ENCODE measurements at regions not wholly inside any gene's neighbourhood (a gene's known extent, or its start where the extent isn't known, plus 50 kb on each side); places are given as distances from the start of the nearest gene placed in this dataset.

DNA sequence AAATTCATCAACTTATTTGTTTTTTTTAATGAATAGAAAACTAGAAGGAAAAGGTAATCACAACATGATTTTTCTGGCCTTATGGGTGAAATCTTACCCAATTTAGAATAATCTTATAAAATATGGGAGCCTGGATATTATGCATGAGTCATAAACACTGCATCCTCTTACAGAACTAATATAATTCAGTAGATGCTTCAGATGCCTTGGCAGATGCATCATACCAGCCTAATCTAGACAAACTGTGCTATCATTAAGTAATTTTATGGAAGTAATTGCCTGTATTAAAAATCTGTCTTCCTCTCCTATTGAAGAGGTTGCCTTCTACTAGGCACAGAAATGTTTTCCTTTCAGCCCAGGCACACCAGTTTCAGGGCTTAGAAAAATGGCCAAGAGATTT, 2384.6 kb upstream of the WWC1 start:
- DNase-seq, result no peak

DNA sequence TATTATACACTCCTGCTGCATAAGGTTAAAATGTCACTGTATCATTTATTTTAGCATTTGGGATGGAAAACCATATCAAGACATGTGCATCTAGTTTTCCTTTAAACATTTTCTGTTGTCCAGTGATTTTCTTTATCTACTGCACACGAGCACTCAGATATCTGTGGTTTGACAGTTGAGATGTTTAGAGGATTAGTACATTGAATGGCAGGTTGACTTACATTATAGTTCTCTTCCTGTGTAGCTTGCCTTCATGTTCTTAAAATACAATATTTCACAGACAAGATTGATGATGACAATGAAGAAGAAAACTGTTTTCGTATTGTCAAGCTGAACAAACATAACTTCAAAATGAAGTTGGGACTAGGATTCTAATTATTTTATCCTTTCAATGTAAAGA, 2378.4 kb upstream of the WWC1 start:
- no peak for DNase-seq

DNA sequence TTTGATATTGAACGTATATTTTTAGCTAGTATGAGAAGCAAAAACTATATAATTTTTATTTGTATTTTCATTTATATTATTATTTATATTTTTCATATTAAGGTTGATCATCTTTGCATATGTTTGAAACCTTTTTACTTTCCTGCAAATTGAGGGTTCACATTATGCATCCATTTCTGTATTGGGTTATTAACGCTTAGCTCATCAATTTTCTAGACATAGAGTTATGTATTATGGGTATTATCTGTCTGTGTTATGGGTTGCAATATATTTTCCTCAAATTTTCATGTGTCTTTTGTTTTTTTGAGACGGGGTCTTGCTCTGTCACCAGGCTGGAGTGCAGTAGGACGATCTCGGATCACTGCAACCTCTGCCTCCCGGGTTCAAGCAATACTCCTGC, 2377.0 kb upstream of the WWC1 start:
- no peak for DNase-seq

DNA sequence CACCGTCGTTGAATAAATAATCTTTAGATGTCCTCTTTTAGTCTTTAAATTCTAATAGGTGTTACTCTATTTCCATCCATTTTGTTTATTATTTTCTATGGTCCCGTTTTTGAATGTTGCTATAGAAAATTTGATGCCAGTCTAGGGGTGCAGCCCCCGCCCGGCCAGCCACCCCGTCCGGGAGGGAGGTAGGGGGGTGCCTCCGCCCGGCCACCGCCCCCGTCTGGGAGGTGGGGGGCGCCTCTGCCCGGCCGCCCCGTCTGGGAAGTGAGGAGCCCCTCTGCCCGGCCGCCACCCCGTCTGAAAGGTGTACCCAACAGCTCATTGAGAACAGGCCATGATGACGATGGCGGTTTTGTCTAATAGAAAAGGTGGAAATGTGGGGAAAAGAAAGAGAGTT, 2372.2 kb upstream of the WWC1 start:
- DNase-seq, result no peak

DNA sequence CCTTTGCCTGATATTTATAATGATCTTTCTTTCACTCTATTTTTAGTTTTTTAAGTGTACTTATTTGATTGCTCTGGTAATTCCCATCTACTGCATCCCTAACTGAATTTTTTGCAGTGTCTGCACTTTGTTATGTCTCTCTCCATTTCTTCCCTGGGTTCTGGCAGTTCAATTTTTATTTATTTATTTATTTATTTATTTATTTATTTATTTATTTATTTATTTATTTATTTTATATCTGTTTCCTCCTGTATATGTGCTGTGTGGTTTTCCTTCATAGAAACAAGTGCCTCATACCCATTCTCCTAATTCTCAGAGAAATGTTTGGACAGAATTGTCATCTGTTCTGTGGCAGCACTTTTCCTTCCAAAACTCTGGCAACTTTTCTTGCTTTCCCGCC, 2370.8 kb upstream of the WWC1 start:
- no peak for DNase-seq

DNA sequence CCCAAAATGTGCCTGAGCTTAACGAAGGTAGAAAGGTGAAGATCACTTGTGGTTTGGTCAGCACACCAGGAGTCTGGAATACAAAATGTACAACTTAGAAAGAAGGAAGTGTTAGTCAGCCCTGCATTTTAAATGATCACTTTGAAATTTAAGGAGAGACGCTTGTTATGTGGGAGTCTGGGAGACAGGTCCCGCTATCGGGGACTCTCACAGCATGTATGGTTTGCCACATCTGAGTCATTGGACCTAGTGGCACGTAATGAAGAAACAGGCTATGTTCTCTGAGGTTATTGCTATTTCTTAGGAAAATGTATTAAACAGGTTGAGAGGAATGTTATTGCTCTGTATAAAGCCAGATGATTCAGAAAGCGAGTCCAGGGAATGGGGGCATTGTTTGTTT, 2362.5 kb upstream of the WWC1 start:
- DNase-seq, result no peak

DNA sequence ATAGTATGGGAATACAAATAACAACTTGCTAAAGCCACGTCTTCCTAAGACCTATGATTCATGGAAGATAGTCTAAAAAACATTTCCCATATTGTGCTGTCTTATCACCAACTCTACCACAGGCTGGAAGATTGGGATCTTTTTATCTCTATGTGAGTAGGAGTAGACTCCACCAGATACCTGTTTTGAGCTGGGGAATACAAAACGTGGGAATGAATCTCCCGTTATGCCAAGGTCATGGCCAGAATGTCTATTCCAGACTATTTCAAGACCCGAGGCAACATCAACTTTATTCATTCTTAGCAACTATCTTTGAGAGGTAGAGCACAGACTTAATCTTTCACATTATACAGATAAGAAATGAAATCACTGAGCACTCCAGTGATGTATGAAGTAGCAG, 2350.9 kb upstream of the WWC1 start:
- DNase-seq, result no peak

DNA sequence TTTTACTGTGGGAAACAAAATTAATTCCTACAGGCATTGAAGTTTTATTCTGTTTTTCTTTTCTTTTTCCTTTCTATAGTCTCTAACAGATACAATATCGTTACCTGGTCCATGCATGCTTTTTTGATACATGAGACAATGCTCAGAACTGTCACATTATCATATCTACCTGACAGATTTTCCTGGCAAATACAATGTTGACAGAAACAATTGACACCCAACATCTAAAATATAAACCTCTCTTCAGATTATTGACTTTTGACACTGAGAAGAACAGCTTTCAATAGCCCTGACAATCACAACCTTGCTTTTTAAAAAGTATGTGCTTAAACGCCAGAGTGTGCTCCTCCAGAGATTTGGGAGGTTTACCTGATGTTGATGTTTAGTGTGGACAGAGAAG, 2334.6 kb upstream of the WWC1 start:
- DNase-seq, result no peak

DNA sequence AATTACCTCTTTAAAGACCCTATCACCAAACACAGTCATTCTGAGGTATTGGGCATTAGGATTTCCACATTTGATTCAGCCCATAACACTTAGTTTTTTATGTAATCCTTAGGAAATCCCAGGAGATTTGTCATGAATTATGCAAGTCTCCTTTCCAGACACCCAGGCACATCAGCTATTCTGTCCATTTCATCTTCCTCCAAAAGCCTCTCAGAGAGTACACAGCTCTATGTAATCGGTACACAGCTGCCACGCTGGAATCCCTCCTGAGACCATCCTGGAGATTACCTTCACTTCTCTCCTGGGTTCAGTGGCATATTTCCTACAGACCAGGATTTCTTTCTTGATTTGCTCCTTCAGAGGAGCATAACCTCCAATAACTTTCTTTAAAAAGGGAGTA, 2309.8 kb upstream of the WWC1 start:
- DNase-seq, result no peak

DNA sequence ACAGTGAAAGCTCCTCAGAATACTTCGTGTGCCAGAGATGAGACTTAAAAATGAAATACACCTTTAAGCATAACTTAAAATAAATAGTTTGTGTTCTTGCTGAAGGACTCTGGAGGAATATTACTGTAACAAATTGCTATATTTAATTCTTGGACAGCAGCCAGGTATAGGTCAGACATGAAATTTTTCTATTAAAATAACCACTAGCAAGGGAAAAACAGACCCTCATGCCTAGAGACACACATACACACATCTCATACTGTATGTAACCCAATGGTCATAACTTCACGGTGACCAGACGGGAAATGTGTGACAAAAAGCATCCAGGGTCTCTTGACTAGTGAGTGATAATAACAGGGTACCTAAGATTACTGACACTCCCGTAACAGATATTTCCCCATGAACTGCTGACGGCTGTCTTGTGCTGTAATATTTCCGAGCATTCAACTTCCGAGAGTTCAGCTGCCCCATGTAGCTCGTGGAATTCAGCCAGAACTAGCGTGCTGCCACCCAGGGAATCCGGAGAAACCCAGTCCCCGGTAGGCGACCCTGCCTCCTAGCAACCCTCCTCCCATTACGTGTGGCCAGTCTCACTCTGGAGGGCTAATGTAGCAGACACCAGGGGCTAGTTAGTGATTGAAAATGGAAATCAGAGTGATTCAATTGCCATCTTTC, 2295.1 kb upstream of the WWC1 start:
- no peak for DNase-seq

DNA sequence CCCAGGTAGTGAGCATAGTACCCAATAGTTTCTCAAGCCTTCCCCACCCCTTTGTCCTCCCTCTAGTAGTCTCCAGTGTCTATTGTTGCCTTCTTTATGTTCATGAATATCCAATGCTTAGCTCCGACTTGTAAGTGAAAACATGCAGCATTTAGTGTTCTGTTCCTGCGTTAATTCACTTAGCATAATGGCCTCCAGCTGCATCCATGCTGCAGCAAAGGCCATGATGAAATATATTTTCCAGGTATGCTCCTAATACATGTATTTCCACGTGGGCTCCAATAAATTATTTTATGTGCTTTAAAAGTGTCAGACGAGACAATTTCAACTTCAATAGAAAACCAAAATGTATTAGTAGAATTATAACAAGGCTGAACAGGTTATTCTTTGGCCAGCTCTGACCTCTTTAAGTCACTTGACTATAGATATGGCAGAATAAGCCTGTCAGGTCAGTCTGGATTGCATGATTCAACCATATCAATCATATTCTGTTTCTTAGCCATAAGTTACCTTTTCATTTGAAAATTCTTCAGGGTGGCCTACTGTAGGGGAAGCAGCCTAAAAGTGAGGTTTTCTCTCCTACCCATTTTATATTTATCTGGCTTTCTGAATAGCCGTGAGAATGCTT, 2291.6 kb upstream of the WWC1 start:
- DNase-seq, result no peak

DNA sequence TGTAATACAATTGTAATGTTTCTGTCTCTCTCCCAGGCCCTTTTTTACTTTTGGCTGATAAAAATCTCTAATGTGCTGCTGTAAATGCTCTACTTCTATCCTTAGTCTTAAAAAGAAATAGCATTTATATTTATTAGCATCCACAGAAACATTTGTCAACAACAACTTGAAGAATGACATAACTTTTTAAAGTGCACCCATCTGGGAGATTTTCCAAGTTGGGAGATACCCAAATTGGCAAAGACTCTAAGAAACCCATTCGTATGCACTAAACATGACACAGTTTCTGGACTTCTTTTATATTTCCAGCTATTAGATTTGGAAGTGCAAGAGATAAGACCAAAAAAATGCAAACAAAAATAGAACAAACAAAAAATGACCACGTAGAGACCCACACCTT, 2287.4 kb upstream of the WWC1 start:
- DNase-seq, result no peak

DNA sequence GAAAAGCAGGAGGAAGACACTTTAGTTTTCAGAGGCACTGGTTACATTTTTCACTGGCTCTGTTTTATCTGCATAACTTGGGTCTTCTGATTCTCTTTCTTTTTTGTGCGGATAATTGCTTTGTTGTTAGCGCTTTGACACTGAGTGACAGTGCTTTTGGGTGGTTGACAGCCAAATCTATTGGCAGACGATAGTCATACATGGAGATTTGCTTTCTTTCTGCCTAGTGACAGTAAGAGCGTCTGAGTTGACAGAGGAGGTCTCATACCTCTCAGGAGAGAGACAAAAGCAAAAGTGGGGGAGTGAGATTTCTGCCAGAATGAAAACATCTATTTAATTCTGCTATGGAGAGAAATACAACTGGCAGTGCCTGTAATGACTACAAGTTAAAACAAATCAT, 2278.0 kb upstream of the WWC1 start:
- DNase-seq, result no peak

DNA sequence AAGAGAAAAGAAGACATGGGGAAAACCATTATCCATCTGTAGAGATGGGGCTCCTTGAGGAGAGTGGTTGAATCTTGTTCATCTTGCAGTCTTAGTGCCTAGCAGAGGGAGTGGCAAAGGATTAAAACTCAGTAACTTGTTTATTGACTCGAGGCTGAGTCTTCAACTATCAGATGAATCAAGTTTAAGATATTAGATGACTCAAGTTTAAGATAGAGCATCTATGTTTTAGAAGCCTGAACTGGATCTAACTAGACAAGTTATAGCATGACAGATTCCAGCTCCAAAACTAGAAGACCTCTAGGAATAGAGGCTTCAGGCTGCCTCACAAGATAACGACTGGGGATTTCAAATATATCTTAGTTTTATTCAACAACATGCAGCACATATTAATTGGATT, 2277.2 kb upstream of the WWC1 start:
- DNase-seq, result no peak

DNA sequence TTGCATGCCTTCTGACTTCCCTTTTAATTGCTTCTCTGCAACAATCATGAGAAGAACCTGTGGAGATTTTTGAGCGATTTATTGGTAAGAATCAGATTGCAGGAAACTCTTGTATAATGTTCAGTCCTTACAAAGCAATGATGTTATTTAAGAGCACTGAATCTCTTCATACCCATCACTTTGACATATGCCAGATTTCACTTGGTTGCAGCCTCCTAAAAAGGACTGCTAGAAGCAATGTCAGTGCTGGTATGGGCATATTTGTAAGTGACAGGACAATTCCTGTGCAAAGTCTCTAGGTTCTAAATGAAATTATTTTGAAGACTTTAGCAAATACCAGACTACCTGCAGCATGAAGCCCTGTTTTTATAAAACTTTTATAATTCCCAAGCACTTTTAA, 2272.7 kb upstream of the WWC1 start:
- DNase-seq, result no peak

DNA sequence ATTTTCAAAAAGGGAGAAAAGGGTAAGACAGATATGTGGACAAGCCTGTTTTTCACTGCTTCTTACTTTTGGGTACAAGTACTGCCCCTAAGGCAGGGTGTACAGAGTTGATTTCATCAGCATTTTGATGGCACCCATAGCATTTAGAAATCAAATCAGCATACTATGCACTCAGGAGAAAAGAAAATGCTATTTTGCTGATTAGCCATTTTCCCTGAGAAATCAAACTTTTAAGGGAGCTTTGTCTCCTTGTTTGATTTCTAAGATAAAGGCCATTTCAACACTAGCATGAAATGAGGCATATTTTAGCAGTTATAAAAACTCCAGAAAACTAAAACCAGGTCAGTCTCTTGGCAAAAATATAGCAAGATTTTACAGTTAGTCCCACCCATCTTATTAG, 2269.4 kb upstream of the WWC1 start:
- no peak for DNase-seq

DNA sequence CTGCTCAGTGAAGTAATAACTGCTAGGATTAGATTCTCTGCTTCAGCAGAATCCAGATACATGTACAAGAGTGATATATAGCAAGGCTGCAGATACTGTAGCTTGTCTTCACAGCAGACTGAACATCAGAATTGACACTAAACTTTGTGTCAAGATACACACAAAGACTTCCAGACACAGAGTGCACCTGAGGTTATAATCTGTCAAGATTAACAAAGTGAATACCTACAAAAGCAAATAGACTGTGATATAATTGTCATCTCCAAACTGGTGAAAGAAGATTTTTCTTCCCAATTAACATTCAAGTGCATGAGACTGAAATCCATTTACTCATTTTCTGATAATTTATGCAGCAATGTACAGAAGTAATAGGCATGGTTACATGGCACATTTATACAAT, 2266.5 kb upstream of the WWC1 start:
- no peak for DNase-seq

DNA sequence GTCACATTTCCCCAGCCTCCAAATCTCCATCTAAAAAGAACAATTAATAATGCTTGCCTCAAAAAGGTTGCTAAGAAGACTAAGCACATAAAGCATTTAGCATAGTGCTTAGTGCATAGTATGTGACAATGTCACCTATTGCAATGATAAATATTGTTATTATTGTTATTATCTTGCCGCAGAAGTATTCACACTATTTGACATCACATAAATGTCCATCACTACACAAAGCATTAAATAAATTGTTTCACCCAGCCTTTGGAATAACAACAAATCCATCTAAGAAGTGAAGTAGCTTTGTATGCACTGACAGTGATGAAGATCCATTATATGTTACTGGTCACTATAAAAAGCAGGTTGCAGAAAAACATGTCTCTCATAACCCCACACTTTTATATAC, 2263.9 kb upstream of the WWC1 start:
- no peak for DNase-seq

DNA sequence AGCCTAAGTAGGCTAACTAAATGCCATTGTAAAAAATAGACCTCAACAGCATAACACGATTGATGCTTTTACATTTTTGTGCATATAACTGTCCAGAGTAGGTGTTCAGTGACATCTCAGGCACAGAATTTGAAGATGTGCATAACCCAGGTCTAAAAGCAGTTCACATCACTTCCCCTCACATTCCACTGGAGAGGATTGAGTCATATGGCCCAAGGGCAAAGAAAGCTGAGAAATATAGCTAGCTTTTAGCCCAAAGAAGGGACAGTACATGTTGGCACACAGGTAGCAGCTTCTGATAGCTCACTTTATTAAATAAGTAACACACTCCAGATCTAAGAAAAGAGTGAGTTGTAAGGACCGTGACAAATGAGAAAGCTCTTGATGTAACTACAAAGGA, 2259.5 kb upstream of the WWC1 start:
- DNase-seq, result no peak

DNA sequence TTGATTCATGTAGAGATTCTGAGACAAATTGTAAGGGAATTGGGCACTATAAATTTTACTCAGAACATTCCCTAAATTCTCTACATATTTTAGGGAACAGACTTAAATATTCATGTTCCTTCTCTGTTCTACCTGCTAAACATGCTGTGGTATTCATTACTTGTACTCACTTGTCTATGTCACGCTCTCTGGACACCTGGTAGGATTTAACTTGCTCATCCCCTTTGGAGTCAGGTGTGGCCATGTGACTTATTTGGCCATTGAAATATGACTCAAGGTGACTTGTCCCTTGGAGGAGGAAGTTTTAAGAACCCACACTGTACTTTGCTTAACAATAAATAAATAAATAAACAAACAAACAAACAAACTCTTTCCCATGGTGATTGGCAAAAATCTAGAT, 2258.8 kb upstream of the WWC1 start:
- DNase-seq, result no peak

DNA sequence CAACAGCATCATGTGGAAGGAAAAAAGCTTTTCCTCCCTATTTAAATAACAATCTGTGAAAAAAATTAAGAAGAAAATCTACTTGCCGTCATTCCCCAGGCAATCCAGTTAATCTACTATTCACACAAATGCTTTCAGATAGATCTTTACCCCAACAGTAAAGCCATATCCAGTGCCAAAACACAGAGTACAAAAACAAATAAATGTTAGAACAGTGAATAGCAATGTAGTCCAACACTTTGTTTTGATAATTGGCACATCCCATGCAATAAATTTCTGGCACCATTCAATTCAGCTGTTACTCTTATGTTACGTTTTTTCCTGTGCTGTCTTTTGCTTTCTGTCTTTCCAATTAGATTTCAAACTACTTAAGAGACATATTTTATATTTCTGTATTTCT, 2245.5 kb upstream of the WWC1 start:
- no peak for DNase-seq

DNA sequence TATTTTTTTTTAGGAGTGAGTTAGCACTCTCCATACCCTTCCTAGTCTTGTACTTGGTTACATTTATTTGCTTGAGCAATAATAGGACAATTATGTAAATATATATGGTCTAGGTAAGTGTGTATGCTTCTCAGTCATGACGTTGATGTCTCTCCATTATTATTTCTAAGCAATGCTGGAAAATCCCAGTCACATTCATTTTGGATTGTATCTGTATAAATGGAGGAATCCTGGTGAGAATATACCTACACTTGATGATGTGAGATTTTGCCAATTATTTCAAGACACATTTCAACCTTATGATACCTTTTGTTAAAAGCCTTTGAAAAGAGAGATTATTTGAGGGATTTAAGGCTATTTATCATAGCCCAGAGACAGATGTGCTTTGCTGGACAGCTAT, 2244.5 kb upstream of the WWC1 start:
- no peak for DNase-seq

DNA sequence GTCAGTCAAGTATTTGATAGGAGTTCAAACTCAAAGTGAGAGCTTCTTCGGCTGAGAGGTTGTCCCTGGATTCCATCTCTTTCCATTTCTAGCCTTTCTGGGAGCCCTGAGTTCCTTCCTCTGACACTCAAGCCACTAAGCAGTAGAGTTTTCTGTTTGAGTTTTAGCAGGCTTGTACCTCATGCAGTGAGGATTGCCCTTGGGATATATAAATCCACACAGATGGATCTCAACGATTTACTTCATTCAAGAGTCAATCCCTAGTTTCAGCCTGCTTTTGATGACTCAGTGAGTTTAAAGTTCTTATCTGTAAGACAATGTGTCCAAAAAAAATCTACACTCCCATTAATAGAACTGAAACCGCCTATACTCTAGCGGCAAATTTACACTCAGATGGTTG, 2240.9 kb upstream of the WWC1 start:
- DNase-seq, result no peak

DNA sequence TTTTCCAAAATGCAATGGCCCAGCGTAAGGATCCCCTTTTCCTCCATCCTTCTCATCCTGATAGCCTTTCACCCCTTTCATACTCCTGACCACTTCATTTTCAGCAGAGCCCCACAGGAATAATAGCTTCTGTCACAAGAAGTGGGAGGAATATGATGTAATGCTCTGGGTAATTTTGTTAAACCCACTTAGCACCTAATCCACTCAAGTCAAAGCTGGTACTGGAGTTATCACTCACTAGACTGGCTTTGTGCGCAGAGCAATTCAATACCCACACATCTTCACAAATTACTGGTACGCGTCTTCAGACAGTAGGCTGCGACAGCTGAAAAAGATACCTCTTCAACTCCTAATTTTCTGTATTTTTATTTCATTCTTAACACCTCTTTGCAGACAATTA, 2232.8 kb upstream of the WWC1 start:
- DNase-seq, result no peak

DNA sequence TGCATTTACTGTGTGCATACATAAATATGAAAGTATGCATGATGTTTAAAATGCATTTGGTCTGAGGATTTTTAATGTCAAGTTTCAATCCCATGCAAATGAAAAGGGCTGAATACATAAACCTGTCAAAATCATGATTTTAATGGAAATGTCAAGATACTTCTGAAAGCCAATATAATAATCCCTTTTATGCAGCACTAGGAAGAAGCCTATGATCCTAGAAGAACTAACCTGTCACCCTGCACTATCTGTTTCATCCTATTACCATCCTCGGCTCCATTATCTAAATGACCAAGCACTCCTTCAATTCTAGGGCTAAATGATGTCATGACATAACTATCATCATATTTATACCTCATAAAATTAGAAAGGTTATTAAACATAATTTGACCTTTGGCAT, 2229.4 kb upstream of the WWC1 start:
- no peak for DNase-seq

DNA sequence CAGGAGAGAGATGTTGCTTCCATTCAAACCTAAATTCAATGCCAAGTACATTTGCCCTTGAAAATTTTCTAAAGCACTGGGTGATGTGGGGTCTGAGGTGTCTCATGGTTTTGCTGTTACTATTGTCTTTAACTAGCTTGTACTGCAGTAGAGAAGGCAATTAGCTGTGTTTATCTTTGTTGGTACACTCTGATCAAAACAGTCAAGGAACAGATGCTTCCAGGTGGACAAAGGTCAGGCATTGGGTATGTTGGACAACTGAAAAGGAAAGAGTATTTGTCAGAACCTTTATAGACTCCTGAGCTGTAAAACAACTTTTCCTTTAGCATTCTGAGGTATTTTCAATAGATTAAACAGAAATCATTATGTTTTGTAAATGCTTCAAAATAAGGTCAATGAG, 2228.7 kb upstream of the WWC1 start:
- no peak for DNase-seq
